ENCODE measurements at regions not wholly inside any gene's neighbourhood (a gene's known extent, or its start where the extent isn't known, plus 50 kb on each side); places are given as distances from the start of the nearest gene placed in this dataset.

- TF ChIP-seq CTCF (IDR thresholded peaks at IDR 0.05) (no peak), POLR2A (IDR thresholded peaks at IDR 0.05) (no peak), EP300 (IDR thresholded peaks at IDR 0.05) (no peak)
- no peak for DNase-seq
- H3K9me3 ChIP-seq: no peaks in the 10 kb centered on the region
- no peaks in the 10 kb centered on the region for H3K4me1 ChIP-seq (ENCODE audit: insufficient read depth)
- H3K4me3 ChIP-seq: no peak overlapping the region
- 74 to 83% (median 78%) methylated on average over 3 of the region's 3 CpGs for WGBS, 3 donors
- H3K36me3 ChIP-seq: no peaks in the 10 kb centered on the region
- intact Hi-C loops (cut with DNase I): no loop called here
- no peaks in the 10 kb centered on the region for H3K27me3 ChIP-seq
- H3K27ac ChIP-seq: no peak overlapping the region
Measured at GRCh38 chr18:51998066-51998465, 341.9 kb upstream of the DCC start.

- Histone ChIP-seq H3K4me1 (ENCODE audit: insufficient read depth) (no peaks in the 10 kb centered on the region), H3K36me3 (no peaks in the 10 kb centered on the region), H3K27me3 (no peaks in the 10 kb centered on the region), H3K4me3 (no peak overlapping the region), H3K9me3 (no peaks in the 10 kb centered on the region), H3K27ac (no peak overlapping the region)
- DNase-seq: no peak
- 81 to 91% (median 83%) methylated on average over 3 of the region's 3 CpGs for WGBS, 3 donors
- intact Hi-C loops (cut with DNase I): no loop called here
- TF ChIP-seq POLR2A (IDR thresholded peaks at IDR 0.05): no peak
- no peak for TF ChIP-seq EP300 (IDR thresholded peaks at IDR 0.05)
- TF ChIP-seq CTCF (IDR thresholded peaks at IDR 0.05): no peak
Measured at GRCh38 chr18:51998711-51999110, 341.3 kb upstream of the DCC start.

GRCh38 chr18:51999351-51999750 lies 340.6 kb upstream of the DCC start:
- no peak overlapping the region for H3K27ac ChIP-seq
- TF ChIP-seq EP300 (IDR thresholded peaks at IDR 0.05) (no peak), POLR2A (IDR thresholded peaks at IDR 0.05) (no peak), CTCF (IDR thresholded peaks at IDR 0.05) (no peak)
- WGBS, 3 donors: 52 to 59% (median 57%) methylated on average over 2 of the region's 2 CpGs
- H3K4me1 ChIP-seq (ENCODE audit: insufficient read depth): no peaks in the 10 kb centered on the region
- no peak overlapping the region for H3K4me3 ChIP-seq
- no peak for DNase-seq
- H3K36me3 ChIP-seq: no peaks in the 10 kb centered on the region
- intact Hi-C loops (cut with DNase I): no loop called here
- H3K27me3 ChIP-seq: no peaks in the 10 kb centered on the region
- no peaks in the 10 kb centered on the region for H3K9me3 ChIP-seq

- Histone ChIP-seq H3K4me1 (ENCODE audit: insufficient read depth) (no peaks in the 10 kb centered on the region), H3K9me3 (no peaks in the 10 kb centered on the region), H3K27me3 (no peaks in the 10 kb centered on the region), H3K4me3 (no peak overlapping the region), H3K27ac (no peak overlapping the region), H3K36me3 (no peaks in the 10 kb centered on the region)
- DNase-seq: no peak
- intact Hi-C loops (cut with DNase I): no loop called here
- TF ChIP-seq POLR2A (IDR thresholded peaks at IDR 0.05): no peak
- no peak for TF ChIP-seq EP300 (IDR thresholded peaks at IDR 0.05)
- TF ChIP-seq CTCF (IDR thresholded peaks at IDR 0.05): no peak
- 70 to 93% (median 85%) methylated on average over 1 of the region's 1 CpG for WGBS, 3 donors
Measured at GRCh38 chr18:52000435-52000834, 339.6 kb upstream of the DCC start.

GRCh38 chr18:52001106-52001505 lies 338.9 kb upstream of the DCC start:
- no peaks in the 10 kb centered on the region for H3K36me3 ChIP-seq
- H3K27ac ChIP-seq: no peak overlapping the region
- WGBS, 3 donors: 65 to 79% (median 67%) methylated on average over 1 of the region's 1 CpG
- no peak overlapping the region for H3K4me3 ChIP-seq
- no peak for DNase-seq
- H3K9me3 ChIP-seq: no peaks in the 10 kb centered on the region
- no peaks in the 10 kb centered on the region for H3K4me1 ChIP-seq (ENCODE audit: insufficient read depth)
- no peak for TF ChIP-seq EP300 (IDR thresholded peaks at IDR 0.05)
- TF ChIP-seq CTCF (IDR thresholded peaks at IDR 0.05): no peak
- no peak for TF ChIP-seq POLR2A (IDR thresholded peaks at IDR 0.05)
- intact Hi-C loops (cut with DNase I): no loop called here
- H3K27me3 ChIP-seq: no peaks in the 10 kb centered on the region

All from ovary (tissue), 7 donors.